GM18520 (cell line): ENCODE measurements at regions not wholly inside any gene's neighbourhood (a gene's known extent, or its start where the extent isn't known, plus 50 kb on each side); places are given as distances from the start of the nearest gene placed in this dataset.

ENCODE experiments used
- ATAC-seq: cut with Tn5 transposase; IDR thresholded peaks from one replicate; pipeline ENCODE4 v1.9.1; 2021; ENCODE audit not compliant: unreplicated experiment

GRCh38 chr17:72063756-72064450, 56.9 kb upstream of the SOX9 start:
- ATAC-seq = no peak

GRCh38 chr17:72064606-72065193, 56.1 kb upstream of the SOX9 start:
- ATAC-seq = no peak

- no peak for ATAC-seq
These were observed 55.3 kb upstream of the SOX9 start for GRCh38 chr17:72065556-72065955.

- ATAC-seq = no peak
These were observed 52.2 kb upstream of the SOX9 start for GRCh38 chr17:72068643-72069042.

- no peak for ATAC-seq
These were observed 51.1 kb upstream of the SOX9 start for GRCh38 chr17:72069586-72070202.
